B cell (primary cell): ENCODE measurements at regions not wholly inside any gene's neighbourhood (a gene's known extent, or its start where the extent isn't known, plus 50 kb on each side); places are given as distances from the start of the nearest gene placed in this dataset.

Source experiments
- ATAC-seq: fragments of 200-7000 bp; cut with Tn5 transposase; one replicate; pipeline ENCODE4 v1.10.0; 2021; ENCODE audit warnings: low read depth, mild to moderate bottlenecking, moderate number of reproducible peaks, moderate library complexity
- CTCF ChIA-PET: fragments of 350-600 bp; sonication (Branson Sonifier 250); formaldehyde crosslinking; loops from one replicate; lab custom pipeline; 2021; ENCODE audit warnings: antibody characterized with exemption, inconsistent platforms; lab: Charles Lee
- POLR2A ChIA-PET: fragments of 350-600 bp; sonication (Branson Sonifier 250); formaldehyde crosslinking; loops from one replicate; lab custom pipeline; 2021; ENCODE audit warnings: antibody characterized with exemption; lab: Charles Lee
- DNase-seq: peaks from one replicate; pipeline ENCODE4 v3.0.0; 2013
- H2AFZ ChIP-seq: 2 replicates; pipeline ENCODE4 v1.6.1; 2012; ENCODE audit warnings: mild to moderate bottlenecking, low read depth, low read length; ENCODE audit not compliant: insufficient read depth, poor library complexity, severe bottlenecking
- H3K27ac ChIP-seq, 2 donors: 1 replicate in 1 of 2; 2 replicates in 1 of 2; pipeline ENCODE4 v1.5.1; 2012 to 2013; ENCODE audit warnings: low read length in 2 of 2, mild to moderate bottlenecking in 2 of 2, moderate library complexity in 1 of 2
- H3K27me3 ChIP-seq, 4 experiments: fragments of 200-600 bp in 1 of 4; sonication (generic) in 1 of 4; replicated peaks in 1 of 4; 1 replicate in 2 of 4; 2 replicates in 2 of 4; pipeline versions ENCODE4 v1.6.1 to v1.7.0; 2013 to 2016; ENCODE audit warnings: low read length in 3 of 4, mild to moderate bottlenecking in 2 of 4, mixed read lengths in 1 of 4, moderate library complexity in 1 of 4; ENCODE audit not compliant: insufficient read depth in 4 of 4, control insufficient read depth in 3 of 4; ENCODE audit errors: control extremely low read depth in 1 of 4
- H3K36me3 ChIP-seq, 2 experiments: replicated peaks in 1 of 2; 1 replicate in 1 of 2; 2 replicates in 1 of 2; pipeline versions ENCODE4 v1.6.1 to v1.7.1; 2013; ENCODE audit warnings: low read length in 1 of 2; ENCODE audit not compliant: insufficient read depth in 2 of 2, control insufficient read depth in 1 of 2; ENCODE audit errors: control extremely low read depth in 1 of 2, extremely low read depth in 1 of 2
- H3K4me1 ChIP-seq, 2 donors: fragments of 200-600 bp in 1 of 2; sonication (generic) in 1 of 2; 1 replicate in 1 of 2; 2 replicates in 1 of 2; pipeline versions ENCODE4 v1.5.1 to v1.6.1; 2013 to 2017; ENCODE audit warnings: low read length in 2 of 2; ENCODE audit not compliant: control insufficient read depth in 2 of 2, insufficient read depth in 2 of 2
- H3K4me2 ChIP-seq: replicated peaks from 2 replicates; pipeline ENCODE3; 2012; ENCODE audit warnings: mild to moderate bottlenecking, low read depth, low read length; ENCODE audit not compliant: poor library complexity, severe bottlenecking
- H3K4me3 ChIP-seq, 5 experiments: fragments of 200-600 bp in 1 of 5; sonication (generic) in 1 of 5; 1 replicate in 3 of 5; 2 replicates in 2 of 5; pipeline versions ENCODE4 v1.5.1 to v1.7.0; 2011 to 2016; ENCODE audit warnings: low read length in 4 of 5, mild to moderate bottlenecking in 4 of 5, low read depth in 2 of 5, control low read depth in 1 of 5, moderate library complexity in 1 of 5; ENCODE audit not compliant: insufficient read depth in 1 of 5; ENCODE audit errors: control extremely low read depth in 1 of 5, extremely low read depth in 1 of 5
- H3K79me2 ChIP-seq: fragments of 200-600 bp; sonication (generic); one replicate; pipeline ENCODE4 v1.6.0; 2016; ENCODE audit warnings: low read length; ENCODE audit not compliant: control insufficient read depth, insufficient read depth
- H3K9ac ChIP-seq: fragments of 200-600 bp; sonication (generic); 2 replicates; pipeline ENCODE4 v1.6.1; 2017; ENCODE audit warnings: mild to moderate bottlenecking, low read length, moderate library complexity
- H3K9me3 ChIP-seq, 3 donors: one replicate each; pipeline versions ENCODE4 v1.6.1 to v1.7.1; 2013; ENCODE audit warnings: low read length in 2 of 3; ENCODE audit not compliant: control insufficient read depth in 2 of 3, insufficient read depth in 1 of 3; ENCODE audit errors: control extremely low read depth in 1 of 3
- H4K20me1 ChIP-seq: 2 replicates; pipeline ENCODE4 v1.6.0; 2012; ENCODE audit warnings: mild to moderate bottlenecking, low read length; ENCODE audit not compliant: insufficient read depth, control insufficient read depth, poor library complexity, severe bottlenecking
- H3K27ac Mint-ChIP-seq: one replicate; pipeline ENCODE4 v1.8.0; 2021; ENCODE audit warnings: mixed read lengths
- H3K27me3 Mint-ChIP-seq: one replicate; pipeline ENCODE4 v1.8.0; 2021; ENCODE audit warnings: mixed read lengths
- H3K4me1 Mint-ChIP-seq: one replicate; pipeline ENCODE4 v1.8.0; 2021; ENCODE audit warnings: mixed read lengths
- H3K4me3 Mint-ChIP-seq: one replicate; pipeline ENCODE4 v1.8.0; 2021; ENCODE audit warnings: mixed read lengths
- H3K9me3 Mint-ChIP-seq: one replicate; pipeline ENCODE4 v1.8.0; 2022; ENCODE audit warnings: mixed read lengths; ENCODE audit not compliant: insufficient read depth
- EZH2 ChIP-seq: IDR thresholded peaks from 2 replicates; pipeline ENCODE4 v1.6.1; 2012; ENCODE audit warnings: borderline replicate concordance, low read depth, mild to moderate bottlenecking, moderate library complexity, low read length; ENCODE audit not compliant: insufficient read depth, poor library complexity, severe bottlenecking
- WGBS: methylation state at CpG from one replicate; pipeline ENCODE4 v1.1.5; 2013; ENCODE audit warnings: missing lambda C conversion rate; ENCODE audit not compliant: insufficient coverage; 5-methylcytosine and 5-hydroxymethylcytosine counted together
- intact Hi-C: fragments of 100-400 bp; cut with micrococcal nuclease; formaldehyde crosslinking; loops from one replicate; pipeline ENCODE4 v1.10.0; 2022
- TF ChIP-seq, protein P1 (sequence below): fragments of 200-600 bp; IDR thresholded peaks from one replicate; pipeline ENCODE4 v1.8.0; 2022; ENCODE audit warnings: antibody characterized with exemption, mild to moderate bottlenecking

GRCh38 chr3:124483915-124484470 lies 246.3 kb upstream of the UMPS start:
- ChIA-PET POLR2A (no interaction called here), CTCF (no interaction called here)
- no peaks in the 10 kb centered on the region for H4K20me1 ChIP-seq
- H2AFZ ChIP-seq: no peak overlapping the region
- Mint-ChIP-seq H3K4me1 (no peaks in the 10 kb centered on the region), H3K4me3 (no peak overlapping the region), H3K27ac (no peak overlapping the region), H3K27me3 (peaks cover 43% of the 10 kb centered on the region), H3K9me3 (no peaks in the 10 kb centered on the region)
- peaks cover 0 to 4% (median 1%) of the 10 kb centered on the region in 4 experiments for H3K27me3 ChIP-seq
- ATAC-seq (no peak), DNase-seq (no peak)
- no peaks in the 10 kb centered on the region for H3K79me2 ChIP-seq
- H3K9ac ChIP-seq: no peak overlapping the region
- no peaks in the 10 kb centered on the region for H3K9me3 ChIP-seq
- intact Hi-C loops: no loop called here
- no peak overlapping the region for H3K4me3 ChIP-seq
- no peak for TF ChIP-seq EZH2
- TF ChIP-seq, protein P1, sequence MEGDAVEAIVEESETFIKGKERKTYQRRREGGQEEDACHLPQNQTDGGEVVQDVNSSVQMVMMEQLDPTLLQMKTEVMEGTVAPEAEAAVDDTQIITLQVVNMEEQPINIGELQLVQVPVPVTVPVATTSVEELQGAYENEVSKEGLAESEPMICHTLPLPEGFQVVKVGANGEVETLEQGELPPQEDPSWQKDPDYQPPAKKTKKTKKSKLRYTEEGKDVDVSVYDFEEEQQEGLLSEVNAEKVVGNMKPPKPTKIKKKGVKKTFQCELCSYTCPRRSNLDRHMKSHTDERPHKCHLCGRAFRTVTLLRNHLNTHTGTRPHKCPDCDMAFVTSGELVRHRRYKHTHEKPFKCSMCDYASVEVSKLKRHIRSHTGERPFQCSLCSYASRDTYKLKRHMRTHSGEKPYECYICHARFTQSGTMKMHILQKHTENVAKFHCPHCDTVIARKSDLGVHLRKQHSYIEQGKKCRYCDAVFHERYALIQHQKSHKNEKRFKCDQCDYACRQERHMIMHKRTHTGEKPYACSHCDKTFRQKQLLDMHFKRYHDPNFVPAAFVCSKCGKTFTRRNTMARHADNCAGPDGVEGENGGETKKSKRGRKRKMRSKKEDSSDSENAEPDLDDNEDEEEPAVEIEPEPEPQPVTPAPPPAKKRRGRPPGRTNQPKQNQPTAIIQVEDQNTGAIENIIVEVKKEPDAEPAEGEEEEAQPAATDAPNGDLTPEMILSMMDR: no peak
- no CpG with 5 or more reads among the region's 2 CpGs for WGBS
- H3K36me3 ChIP-seq: no peaks in the 10 kb centered on the region
- no peak overlapping the region for H3K27ac ChIP-seq
- no peak overlapping the region for H3K4me2 ChIP-seq
- no peaks in the 10 kb centered on the region for H3K4me1 ChIP-seq

GRCh38 chr3:124486324-124486723 lies 243.9 kb upstream of the UMPS start:
- peaks cover 0 to 4% (median 1%) of the 10 kb centered on the region in 4 experiments for H3K27me3 ChIP-seq
- ATAC-seq: no peak
- no peak overlapping the region for H3K4me2 ChIP-seq
- H3K4me1 ChIP-seq: no peaks in the 10 kb centered on the region
- Mint-ChIP-seq H3K27ac (no peak overlapping the region), H3K4me3 (no peak overlapping the region), H3K9me3 (no peaks in the 10 kb centered on the region), H3K4me1 (no peaks in the 10 kb centered on the region), H3K27me3 (peaks cover 47% of the 10 kb centered on the region)
- no peak for DNase-seq
- no peak overlapping the region for H3K4me3 ChIP-seq
- no CpG with 5 or more reads among the region's 2 CpGs for WGBS
- no peak overlapping the region for H3K27ac ChIP-seq
- POLR2A ChIA-PET: no interaction called here
- no peaks in the 10 kb centered on the region for H4K20me1 ChIP-seq
- H3K9me3 ChIP-seq: no peaks in the 10 kb centered on the region
- H2AFZ ChIP-seq: no peak overlapping the region
- intact Hi-C loops: no loop called here
- H3K79me2 ChIP-seq: no peaks in the 10 kb centered on the region
- CTCF ChIA-PET: no interaction called here
- H3K9ac ChIP-seq: no peak overlapping the region
- no peaks in the 10 kb centered on the region for H3K36me3 ChIP-seq
- TF ChIP-seq EZH2: no peak
- TF ChIP-seq, protein P1: no peak
